ENCODE measurements at regions not wholly inside any gene's neighbourhood (a gene's known extent, or its start where the extent isn't known, plus 50 kb on each side); places are given as distances from the start of the nearest gene placed in this dataset.
"Not testable (repeated sequence)": the region's sequence is repeated elsewhere in the genome, so short reads cannot be mapped to it uniquely, and the experiment has no call there.

DNA sequence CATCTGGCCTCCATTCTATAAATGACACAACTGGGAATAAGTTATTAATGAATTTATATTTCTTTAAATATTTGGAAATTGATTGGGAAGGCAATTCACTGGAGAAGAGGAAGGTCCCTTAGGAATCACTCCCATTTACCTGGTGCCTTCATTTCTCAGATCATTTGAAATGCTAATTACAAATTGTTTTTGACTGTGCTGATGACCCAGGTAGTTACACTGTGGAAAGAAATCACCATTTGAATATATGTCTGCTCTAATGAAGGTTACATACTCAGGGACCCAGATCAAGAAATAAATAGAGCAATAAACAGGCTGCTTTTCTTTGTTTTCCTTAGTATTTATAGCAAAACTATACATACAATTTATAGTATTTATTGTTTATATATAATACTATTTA is 1759.1 kb downstream of the ARAP2 start:
- no peak for DNase-seq (ENCODE audit: low read depth)

- DNase-seq (ENCODE audit: low read depth) = no peak
Measured at GRCh38 chr4:34486461-34487363, 1757.6 kb downstream of the ARAP2 start.

DNA sequence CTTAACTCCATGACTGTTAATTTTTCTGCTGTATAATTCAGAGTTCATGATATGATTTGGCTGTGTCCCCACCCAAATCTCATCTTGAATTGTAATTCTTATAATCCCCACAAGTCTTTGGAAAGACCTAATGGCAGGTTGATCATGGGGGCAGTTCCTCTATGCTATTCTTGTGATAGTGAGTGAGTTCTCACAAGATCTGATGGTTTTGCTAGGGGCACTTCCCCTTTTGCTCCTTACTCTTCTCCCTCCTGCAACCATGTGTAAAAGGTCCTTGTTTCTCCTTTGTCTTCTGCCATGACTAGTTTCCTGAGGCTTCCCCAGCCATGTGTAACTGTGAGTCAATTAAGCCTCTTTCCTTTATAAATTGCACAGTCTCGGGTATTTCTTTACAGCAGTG is 1751.9 kb downstream of the ARAP2 start:
- no peak for DNase-seq (ENCODE audit: low read depth)

- DNase-seq (ENCODE audit: low read depth) = no peak
Measured at GRCh38 chr4:34502086-34502485, 1742.2 kb downstream of the ARAP2 start.

DNA sequence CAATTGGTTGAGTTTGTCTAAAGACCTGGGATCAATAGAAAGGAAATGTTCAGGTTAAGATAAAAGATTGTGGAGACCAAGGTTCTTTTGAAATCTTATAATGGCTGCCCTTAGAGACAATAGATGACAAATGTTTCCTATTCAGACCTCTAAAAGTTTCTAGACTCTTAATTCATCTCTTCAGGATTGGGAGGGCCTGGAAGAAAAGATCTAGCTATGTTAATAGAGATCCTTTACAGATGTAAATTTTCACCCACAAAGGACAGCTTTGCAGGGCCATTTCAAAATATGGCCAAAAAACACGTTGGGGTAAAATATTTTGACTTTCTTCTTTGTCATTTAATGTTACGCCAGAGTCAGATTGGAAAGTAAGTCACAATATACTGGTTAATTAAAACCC is 1739.6 kb downstream of the ARAP2 start:
- not testable (repeated sequence) for DNase-seq (ENCODE audit: low read depth)

DNA sequence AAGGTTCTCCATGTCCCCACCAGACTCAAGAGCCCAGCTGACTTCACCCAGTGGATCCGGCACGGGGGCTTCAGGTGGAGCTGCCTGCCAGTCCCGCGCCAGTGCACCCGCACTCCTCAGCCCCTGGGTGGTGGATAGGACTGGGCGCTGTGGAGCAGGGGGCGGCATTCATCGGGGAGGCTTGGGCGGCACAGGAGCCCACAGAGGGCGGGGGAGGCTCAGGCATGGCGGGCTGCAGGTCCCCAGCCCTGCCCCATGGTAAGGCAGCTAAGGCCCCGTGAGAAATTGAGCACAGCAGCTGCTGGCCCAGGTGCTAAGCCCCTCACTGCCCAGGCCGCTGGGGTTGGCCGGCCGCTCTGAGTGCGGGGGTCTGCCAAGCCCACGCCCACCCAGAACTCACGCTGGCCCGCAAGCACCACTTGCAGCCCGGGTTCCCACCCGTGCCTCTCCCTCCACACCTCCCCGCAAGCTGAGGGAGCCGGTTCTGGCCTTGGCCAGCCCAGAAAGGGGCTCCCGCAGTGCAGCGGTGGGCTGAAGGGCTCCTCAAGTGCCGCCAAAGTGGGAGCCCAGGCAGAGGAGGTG is 1737.7 kb downstream of the ARAP2 start:
- not testable (repeated sequence) for DNase-seq (ENCODE audit: low read depth)

DNA sequence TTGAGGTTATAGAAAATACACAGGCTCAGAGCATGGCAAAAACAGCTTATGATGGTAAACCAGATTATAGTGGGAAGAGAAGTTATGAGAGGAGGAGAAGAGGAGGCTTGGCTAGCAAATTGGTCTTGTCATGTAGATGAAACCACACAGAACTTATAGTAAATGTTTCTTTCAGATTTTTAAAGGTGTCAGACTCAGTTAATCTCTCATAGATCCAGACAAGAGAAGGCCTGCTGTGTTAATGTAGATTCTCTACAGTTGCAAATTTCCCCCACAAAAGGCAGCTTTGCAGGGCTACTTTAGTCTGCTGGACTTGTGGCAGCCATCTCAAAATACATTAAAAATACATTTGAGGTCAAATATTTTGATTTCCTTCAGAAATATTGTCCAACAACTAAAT is 1731.7 kb downstream of the ARAP2 start:
- no peak for DNase-seq (ENCODE audit: low read depth)

- no peak for DNase-seq (ENCODE audit: low read depth)
Measured at GRCh38 chr4:34516524-34516923, 1727.8 kb downstream of the ARAP2 start.

GRCh38 chr4:34534916-34535315 is 1709.4 kb downstream of the ARAP2 start:
- peak; percentile 3 for DNase-seq (ENCODE audit: low read depth)

DNA sequence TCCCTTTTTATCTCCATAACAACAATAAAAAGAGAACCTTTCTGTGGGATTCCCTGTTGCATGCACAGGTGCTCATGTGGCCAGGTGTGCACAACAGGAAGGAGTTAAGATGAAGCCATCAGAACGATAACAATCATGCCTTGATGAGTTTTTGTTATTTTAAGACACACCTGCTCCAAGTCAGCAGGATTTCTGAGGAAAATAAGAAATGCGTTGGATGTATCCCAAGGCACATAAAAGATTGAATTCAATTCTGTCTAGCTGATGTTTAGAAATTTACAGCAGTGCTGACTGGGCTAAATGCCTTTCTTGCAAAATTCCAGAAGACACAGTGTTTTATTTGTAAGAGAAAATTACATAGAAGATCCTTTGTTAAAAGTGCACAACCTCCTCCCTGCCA is 1678.2 kb downstream of the ARAP2 start:
- DNase-seq (ENCODE audit: low read depth) = no peak

- no peak for DNase-seq (ENCODE audit: low read depth)
Measured at GRCh38 chr4:34572026-34572425, 1672.3 kb downstream of the ARAP2 start.

DNA sequence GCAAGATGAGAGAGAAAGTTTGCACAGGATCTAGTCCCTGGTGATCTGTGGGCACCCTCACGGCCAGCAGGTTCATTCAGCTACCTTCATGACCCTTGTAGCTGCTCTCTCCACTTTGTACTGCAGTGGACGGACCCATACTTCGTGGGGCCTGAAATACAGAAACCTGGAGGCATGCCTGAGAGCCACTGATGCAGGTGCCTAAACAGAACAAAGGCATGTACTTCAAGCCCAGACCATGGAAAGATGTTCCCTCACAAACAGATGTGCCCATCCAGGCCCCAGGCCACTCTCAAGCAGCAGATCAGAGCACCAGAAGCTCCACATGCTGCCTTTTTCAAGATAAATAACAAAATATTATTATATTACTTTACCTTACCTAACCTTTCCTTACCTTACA is 1629.0 kb downstream of the ARAP2 start:
- DNase-seq (ENCODE audit: low read depth) = no peak

GRCh38 chr4:34619531-34620162 is 1624.7 kb downstream of the ARAP2 start:
- peak; percentile 31 for DNase-seq (ENCODE audit: low read depth)

DNA sequence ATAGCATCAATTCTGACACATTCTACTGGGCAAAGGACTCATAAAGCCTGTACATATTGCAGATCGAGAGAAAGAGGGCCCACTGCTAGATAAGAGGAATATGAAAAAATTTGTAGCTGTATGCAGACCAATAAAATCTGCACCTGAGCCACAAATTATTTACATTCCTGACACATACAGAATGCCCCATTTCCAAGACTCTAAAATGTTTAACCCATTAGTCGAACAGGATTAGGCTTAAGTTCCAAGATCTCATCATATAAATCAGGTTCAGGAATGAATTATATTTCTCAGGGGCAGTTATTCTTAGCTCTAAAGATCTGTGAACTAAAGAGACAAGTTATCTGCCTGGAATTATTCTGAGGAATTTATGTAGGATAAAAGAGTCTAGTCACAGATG is 1615.8 kb downstream of the ARAP2 start:
- DNase-seq (ENCODE audit: low read depth) = peak; percentile 29

DNA sequence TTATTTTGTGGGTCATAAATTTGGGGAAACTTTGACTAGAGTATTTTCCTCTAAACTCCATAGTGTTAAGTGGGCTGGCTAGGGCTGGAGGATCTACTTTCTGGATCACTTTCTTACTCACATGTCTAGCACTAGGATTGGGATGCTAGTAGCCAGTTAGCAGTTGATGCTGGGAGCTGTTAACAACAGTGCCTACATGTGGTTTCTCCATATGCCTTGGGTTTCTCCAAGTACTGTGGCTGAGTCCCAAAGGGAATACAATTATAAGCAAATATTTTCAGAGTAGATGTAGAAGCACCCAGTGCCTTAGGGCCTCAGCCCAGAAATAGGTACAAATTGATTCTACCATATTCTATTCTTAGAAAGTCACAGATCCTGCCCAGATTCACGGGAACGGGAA is 1614.9 kb downstream of the ARAP2 start:
- no peak for DNase-seq (ENCODE audit: low read depth)

GRCh38 chr4:34633241-34633640 is 1611.1 kb downstream of the ARAP2 start:
- DNase-seq (ENCODE audit: low read depth) = peak; percentile 75

DNA sequence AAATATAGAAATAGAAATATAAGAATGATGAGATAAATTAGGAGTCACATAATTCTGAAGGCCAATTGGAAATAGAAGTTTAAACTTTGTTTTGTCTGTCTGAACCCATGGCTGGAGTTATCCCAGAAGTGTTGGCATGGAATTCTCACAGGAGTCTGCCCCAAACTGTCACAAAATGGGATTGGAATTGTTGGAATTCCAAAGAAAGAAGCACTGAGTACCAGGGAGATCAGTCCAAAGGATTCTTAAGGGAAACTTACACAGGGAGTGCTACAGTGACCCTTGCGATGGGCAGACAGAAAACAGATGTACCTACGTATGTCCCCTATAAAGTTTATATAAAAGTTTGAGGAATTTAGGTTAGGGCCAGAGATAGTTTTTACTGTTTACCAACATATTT is 1607.7 kb downstream of the ARAP2 start:
- no peak for DNase-seq (ENCODE audit: low read depth)

- no peak for DNase-seq (ENCODE audit: low read depth)
Measured at GRCh38 chr4:34643476-34643875, 1600.8 kb downstream of the ARAP2 start.

DNA sequence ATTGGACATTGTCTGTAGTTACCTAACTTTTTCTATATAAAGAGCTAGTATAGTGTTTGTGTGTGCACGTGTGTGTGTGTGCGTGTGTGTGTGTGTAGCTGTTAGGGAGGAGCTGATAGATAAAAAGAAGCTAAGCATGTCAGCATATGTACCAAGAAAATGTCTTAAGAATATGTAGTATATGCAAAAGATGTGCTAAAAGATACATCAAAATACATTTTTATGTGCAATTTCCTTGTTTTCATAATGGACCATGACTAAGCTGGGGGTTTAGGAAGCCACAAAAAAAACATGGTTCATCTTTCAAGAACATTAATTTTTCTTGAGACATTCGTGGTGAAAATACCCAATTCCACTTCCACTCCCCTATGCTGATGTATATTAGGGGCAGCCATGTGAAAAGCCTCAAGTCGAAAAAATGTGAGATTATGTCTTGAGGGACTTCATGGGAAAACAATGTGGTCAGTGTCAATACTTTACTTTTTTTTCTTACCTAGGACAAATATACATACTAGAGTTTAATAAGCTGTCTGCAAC is 1599.7 kb downstream of the ARAP2 start:
- peak; percentile 71 for DNase-seq (ENCODE audit: low read depth)

GRCh38 chr4:34649716-34650115 is 1594.6 kb downstream of the ARAP2 start:
- DNase-seq (ENCODE audit: low read depth) = peak; percentile 76

- DNase-seq (ENCODE audit: low read depth) = no peak
Measured at GRCh38 chr4:34664051-34664450, 1580.3 kb downstream of the ARAP2 start.

- peak; percentile 18 for DNase-seq (ENCODE audit: low read depth)
Measured at GRCh38 chr4:34676400-34676799, 1567.9 kb downstream of the ARAP2 start.

DNA sequence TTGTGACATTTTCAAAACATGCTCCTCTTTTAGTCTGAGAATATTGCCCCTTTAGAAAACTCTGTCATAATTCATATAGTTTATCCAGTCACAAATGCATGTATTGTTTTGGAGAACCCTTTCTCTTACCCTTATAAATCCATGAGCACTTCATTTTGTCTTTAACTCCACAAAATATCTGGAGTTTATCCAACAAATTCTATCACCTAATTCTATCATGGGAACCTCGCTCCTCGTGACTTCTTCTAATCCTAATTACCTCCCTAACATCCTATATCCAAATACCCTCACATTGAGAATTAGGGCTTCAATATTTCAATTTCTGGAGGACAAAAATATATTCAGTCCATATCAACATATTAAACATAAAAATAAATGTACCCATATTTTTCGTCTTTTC is 1565.9 kb downstream of the ARAP2 start:
- no peak for DNase-seq (ENCODE audit: low read depth)
